Liver (tissue), 8 donors: ENCODE measurements at regions not wholly inside any gene's neighbourhood (a gene's known extent, or its start where the extent isn't known, plus 50 kb on each side); places are given as distances from the start of the nearest gene placed in this dataset.
"Not testable (repeated sequence)": the region's sequence is repeated elsewhere in the genome, so short reads cannot be mapped to it uniquely, and the experiment has no call there.

Source experiments
- DNase-seq: peaks from one replicate; pipeline ENCODE4 v3.0.0-alpha.2; 2017; ENCODE audit warnings: low spot score
- H3K27ac ChIP-seq, 2 donors: one replicate each; pipeline ENCODE4 v1.7.0; 2013; ENCODE audit warnings: inconsistent platforms in 2 of 2, low read length in 2 of 2, control low read depth in 1 of 2, low read depth in 1 of 2, mild to moderate bottlenecking in 1 of 2
- H3K27me3 ChIP-seq, 4 donors: one replicate each; pipeline versions ENCODE4 v1.6.1 to v1.7.0; 2013; ENCODE audit warnings: low read length in 3 of 4, inconsistent platforms in 1 of 4, mild to moderate bottlenecking in 1 of 4, moderate library complexity in 1 of 4; ENCODE audit not compliant: control insufficient read depth in 4 of 4, insufficient read depth in 4 of 4
- H3K36me3 ChIP-seq, 4 donors: one replicate each; pipeline versions ENCODE4 v1.6.1 to v1.7.0; 2013; ENCODE audit warnings: low read length in 3 of 4, mild to moderate bottlenecking in 3 of 4, low read depth in 1 of 4, moderate library complexity in 1 of 4; ENCODE audit not compliant: control insufficient read depth in 4 of 4, insufficient read depth in 3 of 4
- H3K4me1 ChIP-seq, 4 donors: one replicate each; pipeline versions ENCODE4 v1.6.1 to v1.7.0; 2013; ENCODE audit warnings: low read length in 3 of 4, mild to moderate bottlenecking in 3 of 4, moderate library complexity in 1 of 4; ENCODE audit not compliant: control insufficient read depth in 4 of 4, insufficient read depth in 4 of 4
- H3K4me3 ChIP-seq, 3 donors: one replicate each; pipeline versions ENCODE4 v1.6.1 to v1.7.0; 2013; ENCODE audit warnings: low read length in 3 of 3, control low read depth in 1 of 3, low read depth in 1 of 3, mild to moderate bottlenecking in 1 of 3
- H3K9ac ChIP-seq, 2 donors: one replicate each; pipeline ENCODE4 v1.7.0; 2013; ENCODE audit warnings: low read length in 2 of 2, mild to moderate bottlenecking in 2 of 2, moderate library complexity in 2 of 2, control low read depth in 1 of 2, low read depth in 1 of 2
- H3K9me3 ChIP-seq, 4 donors: one replicate each; pipeline versions ENCODE4 v1.6.1 to v1.7.0; 2013; ENCODE audit warnings: low read length in 3 of 4; ENCODE audit not compliant: control insufficient read depth in 4 of 4
- ATF3 ChIP-seq: IDR thresholded peaks from 2 replicates; pipeline ENCODE4 v1.6.1; 2016; ENCODE audit warnings: antibody characterized with exemption
- CTCF ChIP-seq: fragments of 150-350 bp; IDR thresholded peaks from 2 replicates; pipeline ENCODE4 v1.5.1; 2017; ENCODE audit warnings: improper control_type of control experiment, low read depth, low read length; ENCODE audit not compliant: missing input control
- EGR1 ChIP-seq, 2 donors: IDR thresholded peaks; 2 replicates each; pipeline ENCODE4 v1.6.1; 2016 to 2018; ENCODE audit warnings: antibody characterized with exemption in 2 of 2, low read depth in 2 of 2
- HNF4A ChIP-seq, 2 donors: conservative IDR thresholded peaks; 2 replicates each; pipeline ENCODE4 v1.6.1; 2016; ENCODE audit warnings: antibody characterized with exemption in 2 of 2, mild to moderate bottlenecking in 2 of 2
- HNF4G ChIP-seq: IDR thresholded peaks from 2 replicates; pipeline ENCODE4 v1.6.1; 2016; ENCODE audit warnings: antibody characterized with exemption
- JUND ChIP-seq, 2 donors: IDR thresholded peaks; 2 replicates each; pipeline ENCODE4 v1.6.1; 2016; ENCODE audit warnings: antibody characterized with exemption in 2 of 2
- MAX ChIP-seq: IDR thresholded peaks from 2 replicates; pipeline ENCODE4 v1.6.1; 2016; ENCODE audit warnings: antibody characterized with exemption
- NR2F2 ChIP-seq: IDR thresholded peaks from 2 replicates; pipeline ENCODE4 v1.6.1; 2016; ENCODE audit warnings: antibody characterized with exemption
- RAD21 ChIP-seq, 2 donors: IDR thresholded peaks; 2 replicates each; pipeline ENCODE4 v1.6.1; 2016; ENCODE audit warnings: antibody characterized with exemption in 2 of 2, mild to moderate bottlenecking in 2 of 2
- RXRA ChIP-seq, 2 donors: IDR thresholded peaks; 2 replicates each; pipeline ENCODE4 v1.6.1; 2017 to 2018; ENCODE audit warnings: antibody characterized with exemption in 2 of 2, mild to moderate bottlenecking in 1 of 2
- TAF1 ChIP-seq: conservative IDR thresholded peaks from 2 replicates; pipeline ENCODE4 v1.6.1; 2016; ENCODE audit warnings: antibody characterized with exemption, mild to moderate bottlenecking
- YY1 ChIP-seq: IDR thresholded peaks from 2 replicates; pipeline ENCODE4 v1.6.1; 2016; ENCODE audit warnings: antibody characterized with exemption, mild to moderate bottlenecking
- ZBTB33 ChIP-seq: IDR thresholded peaks from 2 replicates; pipeline ENCODE4 v1.6.1; 2016; ENCODE audit warnings: antibody characterized with exemption
- WGBS: extraction: QIAGEN DNeasy Blood & Tissue Kit; methylation state at CpG from one replicate; pipeline ENCODE4 v1.1.7; 2013; 5-methylcytosine and 5-hydroxymethylcytosine counted together
- donor health status: healthy.
- donor health status: healthy.
- donor health status: healthy.
- donor health status: healthy.
- donor health status: healthy.

- Histone ChIP-seq H3K27me3 (peaks cover 0 to 4% (median 1%) of the 10 kb centered on the region in 4 donors), H3K36me3 (no peaks in the 10 kb centered on the region), H3K4me3 (no peak overlapping the region), H3K4me1 (no peaks in the 10 kb centered on the region), H3K9me3 (no peaks in the 10 kb centered on the region), H3K9ac (no peak overlapping the region), H3K27ac (no peak overlapping the region)
- TF ChIP-seq HNF4A (conservative IDR thresholded peaks at IDR 0.05), result no peak
- 84% methylated on average over 7 of the region's 7 CpGs for WGBS
- DNase-seq, result no peak
Observed at GRCh38 chr14:97166497-97166896, 369.3 kb downstream of the VRK1 start.

- H3K4me3 ChIP-seq, DNase-seq, H3K9ac ChIP-seq, H3K27ac ChIP-seq, H3K4me1 ChIP-seq, H3K9me3 ChIP-seq, H3K36me3 ChIP-seq, H3K27me3 ChIP-seq: not testable (repeated sequence)
- 84% methylated on average over 3 of the region's 3 CpGs for WGBS
Observed at GRCh38 chr14:97167577-97167976, 370.4 kb downstream of the VRK1 start.

- no peak overlapping the region for H3K9ac ChIP-seq
- H3K9me3 ChIP-seq, result no peaks in the 10 kb centered on the region
- no peak for DNase-seq
- H3K27me3 ChIP-seq, result no peaks in the 10 kb centered on the region
- TF ChIP-seq NR2F2, result no peak
- no peak for TF ChIP-seq HNF4A (conservative IDR thresholded peaks at IDR 0.05)
- TF ChIP-seq MAX, result no peak
- TF ChIP-seq HNF4G, result no peak
- no peak for TF ChIP-seq ATF3
- TF ChIP-seq EGR1 (IDR thresholded peaks at IDR 0.05; ENCODE audit: low read depth in 2 of 2), result no peak
- no peak for TF ChIP-seq RXRA (IDR thresholded peaks at IDR 0.05)
- no peak for TF ChIP-seq JUND (IDR thresholded peaks at IDR 0.05)
- TF ChIP-seq YY1, result no peak
- no peak for TF ChIP-seq RAD21 (IDR thresholded peaks at IDR 0.05)
- no peak for TF ChIP-seq TAF1
- TF ChIP-seq ZBTB33, result no peak
- H3K4me3 ChIP-seq, result no peak overlapping the region
- no peak overlapping the region for H3K27ac ChIP-seq
- no peaks in the 10 kb centered on the region for H3K36me3 ChIP-seq
- 86% methylated on average over 2 of the region's 2 CpGs for whole genome bisulfite sequencing
- H3K4me1 ChIP-seq, result no peaks in the 10 kb centered on the region
Observed at GRCh38 chr14:97172644-97173043, 375.5 kb downstream of the VRK1 start.

GRCh38 chr14:97177016-97177415 is 379.8 kb downstream of the VRK1 start:
- H3K27ac ChIP-seq, result no peak overlapping the region
- TF ChIP-seq RAD21 (IDR thresholded peaks at IDR 0.05) (peak; percentile 34 to 61), CTCF (peak; percentile 6), HNF4G (no peak), JUND (IDR thresholded peaks at IDR 0.05) (no peak), MAX (no peak)
- no peak overlapping the region for H3K9ac ChIP-seq
- no peak for DNase-seq
- no peaks in the 10 kb centered on the region for H3K4me1 ChIP-seq
- H3K36me3 ChIP-seq, result no peaks in the 10 kb centered on the region
- H3K9me3 ChIP-seq, result no peaks in the 10 kb centered on the region
- no peak overlapping the region for H3K4me3 ChIP-seq
- H3K27me3 ChIP-seq, result no peaks in the 10 kb centered on the region
- 48% methylated on average over 6 of the region's 6 CpGs for WGBS
